PC-9 (cell line): ENCODE measurements at regions not wholly inside any gene's neighbourhood (a gene's known extent, or its start where the extent isn't known, plus 50 kb on each side); places are given as distances from the start of the nearest gene placed in this dataset.

ENCODE experiments used
- CTCF ChIP-seq: fragments of 200-600 bp; sonication (generic); conservative IDR thresholded peaks from 2 replicates; pipeline ENCODE4 v1.6.1; 2017; ENCODE audit warnings: mixed run types, antibody characterized with exemption, mild to moderate bottlenecking, moderate library complexity
- EZH2 ChIP-seq: fragments of 200-600 bp; sonication (generic); IDR thresholded peaks from 2 replicates; pipeline ENCODE4 v1.8.0; 2017; ENCODE audit warnings: antibody characterized with exemption, low read depth

GRCh38 chr12:45638386-45638785, 91.1 kb upstream of the ARID2 start:
- TF ChIP-seq CTCF (no peak), EZH2 (no peak)
